CD14-positive monocyte (primary cell): ENCODE measurements at regions not wholly inside any gene's neighbourhood (a gene's known extent, or its start where the extent isn't known, plus 50 kb on each side); places are given as distances from the start of the nearest gene placed in this dataset.

ENCODE experiments used
- DNase-seq, 3 donors: peaks; one replicate each; pipeline ENCODE4 v3.0.0-alpha.2; 2011 to 2022
- H2AFZ ChIP-seq: 2 replicates; pipeline ENCODE4 v1.6.0; 2012; ENCODE audit warnings: mild to moderate bottlenecking, low read depth, low read length, inconsistent platforms; ENCODE audit not compliant: insufficient read depth, poor library complexity, severe bottlenecking
- H3K27ac ChIP-seq, 2 donors: 1 replicate in 1 of 2; 2 replicates in 1 of 2; pipeline ENCODE4 v1.5.1; 2012 to 2013; ENCODE audit warnings: low read length in 2 of 2, control low read depth in 1 of 2, inconsistent platforms in 1 of 2, low read depth in 1 of 2, mild to moderate bottlenecking in 1 of 2
- H3K27me3 ChIP-seq, 2 donors: one replicate each; pipeline versions ENCODE4 v1.6.0 to v1.6.1; 2011 to 2013; ENCODE audit warnings: low read length in 2 of 2; ENCODE audit not compliant: control insufficient read depth in 2 of 2, insufficient read depth in 2 of 2
- H3K36me3 ChIP-seq, 2 donors: replicated peaks in 1 of 2; 1 replicate in 1 of 2; 2 replicates in 1 of 2; pipeline versions ENCODE4 v1.5.1 to v1.6.1; 2012 to 2013; ENCODE audit warnings: low read length in 2 of 2, control low read depth in 1 of 2, inconsistent platforms in 1 of 2, mild to moderate bottlenecking in 1 of 2; ENCODE audit not compliant: insufficient read depth in 2 of 2, control insufficient read depth in 1 of 2
- H3K4me1 ChIP-seq, 2 donors: 1 replicate in 1 of 2; 2 replicates in 1 of 2; pipeline versions ENCODE4 v1.5.1 to v1.6.1; 2012 to 2013; ENCODE audit warnings: low read length in 2 of 2, control low read depth in 1 of 2, inconsistent platforms in 1 of 2, mild to moderate bottlenecking in 1 of 2, moderate library complexity in 1 of 2; ENCODE audit not compliant: insufficient read depth in 2 of 2, control insufficient read depth in 1 of 2
- H3K4me2 ChIP-seq: replicated peaks from 2 replicates; pipeline ENCODE3; 2012; ENCODE audit warnings: low read length, moderate library complexity, mild to moderate bottlenecking; ENCODE audit not compliant: poor library complexity, severe bottlenecking; ENCODE audit errors: extremely low read depth
- H3K4me3 ChIP-seq, 3 experiments: fragments of 200-600 bp in 1 of 3; sonication (generic) in 1 of 3; replicated peaks in 1 of 3; 1 replicate in 2 of 3; 2 replicates in 1 of 3; pipeline ENCODE4 v1.5.1; 2011 to 2013; ENCODE audit warnings: low read length in 3 of 3, mild to moderate bottlenecking in 3 of 3, control low read depth in 2 of 3, low read depth in 2 of 3, inconsistent platforms in 1 of 3, moderate library complexity in 1 of 3
- H3K79me2 ChIP-seq: 2 replicates; pipeline ENCODE4 v1.6.0; 2012; ENCODE audit warnings: mild to moderate bottlenecking, control low read depth, inconsistent platforms, low read length, moderate library complexity; ENCODE audit not compliant: insufficient read depth
- H3K9ac ChIP-seq: 2 replicates; pipeline ENCODE4 v1.6.0; 2017; ENCODE audit warnings: low read length, mild to moderate bottlenecking; ENCODE audit not compliant: insufficient read depth, poor library complexity, severe bottlenecking
- H3K9me3 ChIP-seq, 2 donors: replicated peaks in 1 of 2; 1 replicate in 1 of 2; 2 replicates in 1 of 2; pipeline versions ENCODE4 v1.5.1 to v1.6.1; 2012 to 2013; ENCODE audit warnings: low read length in 2 of 2, control low read depth in 1 of 2; ENCODE audit not compliant: control insufficient read depth in 1 of 2, insufficient read depth in 1 of 2
- H4K20me1 ChIP-seq: 2 replicates; pipeline ENCODE4 v1.6.0; 2012; ENCODE audit warnings: mild to moderate bottlenecking, low read length, control low read depth, moderate library complexity; ENCODE audit not compliant: insufficient read depth
- H3K27ac Mint-ChIP-seq, 7 donors: one replicate each; pipeline ENCODE4 v1.8.0; 2020; ENCODE audit warnings: mild to moderate bottlenecking in 7 of 7, mixed read lengths in 7 of 7, moderate library complexity in 6 of 7, inconsistent platforms in 2 of 7
- H3K27me3 Mint-ChIP-seq, 3 donors: one replicate each; pipeline ENCODE4 v1.8.0; 2021 to 2022; ENCODE audit warnings: low read depth in 3 of 3, mild to moderate bottlenecking in 3 of 3, mixed read lengths in 3 of 3, moderate library complexity in 3 of 3, inconsistent platforms in 1 of 3
- H3K36me3 Mint-ChIP-seq, 2 donors: one replicate each; pipeline ENCODE4 v1.8.0; 2020; ENCODE audit warnings: mixed read lengths in 2 of 2, inconsistent platforms in 1 of 2, mild to moderate bottlenecking in 1 of 2
- H3K4me1 Mint-ChIP-seq: one replicate; pipeline ENCODE4 v1.8.0; 2020; ENCODE audit warnings: mild to moderate bottlenecking, mixed read lengths
- H3K4me3 Mint-ChIP-seq, 2 donors: one replicate each; pipeline ENCODE4 v1.8.0; 2020; ENCODE audit warnings: mild to moderate bottlenecking in 2 of 2, mixed read lengths in 2 of 2, moderate library complexity in 1 of 2
- H3K9me3 Mint-ChIP-seq, 7 donors: one replicate each; pipeline ENCODE4 v1.8.0; 2020 to 2022; ENCODE audit warnings: mixed read lengths in 7 of 7, mild to moderate bottlenecking in 6 of 7, moderate library complexity in 6 of 7, inconsistent platforms in 2 of 7
- WGBS: methylation state at CpG from one replicate; pipeline ENCODE4 v1.1.5; 2013; ENCODE audit warnings: missing lambda C conversion rate; ENCODE audit not compliant: insufficient coverage; 5-methylcytosine and 5-hydroxymethylcytosine counted together
- intact Hi-C, 2 donors: fragments of 100-400 bp; cut with micrococcal nuclease; formaldehyde crosslinking; loops; one replicate each; pipeline versions ENCODE4 v1.15.0 to v1.15.1; 2023
- TF ChIP-seq, protein P1 (sequence below): fragments of 200-600 bp; IDR thresholded peaks from one replicate; pipeline ENCODE4 v1.8.0; 2022; ENCODE audit warnings: antibody characterized with exemption, mild to moderate bottlenecking

DNA sequence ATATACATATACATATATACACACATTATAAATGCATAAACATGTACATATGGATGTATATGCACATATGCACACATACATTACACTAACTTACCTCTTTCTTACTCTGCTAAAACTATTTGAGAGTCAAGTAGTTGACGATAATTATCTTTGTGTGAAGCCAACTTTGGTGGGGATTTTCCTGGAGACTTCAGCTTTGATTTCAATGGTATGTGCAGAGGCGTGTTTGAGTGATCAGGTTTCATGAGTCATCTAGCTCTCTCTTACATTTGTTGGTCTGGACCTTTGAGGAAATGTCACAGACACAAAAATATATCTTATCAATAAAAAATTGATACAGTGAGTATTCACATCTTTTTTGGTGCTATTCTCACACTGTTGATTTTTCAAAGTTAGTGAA lies 769.1 kb upstream of the LUZP2 start:
- DNase-seq = no peak
- H3K27ac ChIP-seq = no peak overlapping the region
- H3K4me2 ChIP-seq = no peak overlapping the region
- no peaks in the 10 kb centered on the region for H3K36me3 ChIP-seq
- intact Hi-C loops = no loop called here
- no CpG with 5 or more reads among the region's 2 CpGs for WGBS
- H3K9me3 Mint-ChIP-seq = peaks cover 0 to 22% (median 9%) of the 10 kb centered on the region in 7 donors
- H3K79me2 ChIP-seq = no peaks in the 10 kb centered on the region
- no peaks in the 10 kb centered on the region for H3K27me3 ChIP-seq
- no peaks in the 10 kb centered on the region for H4K20me1 ChIP-seq
- no peaks in the 10 kb centered on the region for H3K27me3 Mint-ChIP-seq
- H3K4me3 ChIP-seq = no peak overlapping the region
- peaks cover 24 to 26% of the 10 kb centered on the region in 2 donors for H3K9me3 ChIP-seq
- H2AFZ ChIP-seq = no peak overlapping the region
- TF ChIP-seq, protein P1, sequence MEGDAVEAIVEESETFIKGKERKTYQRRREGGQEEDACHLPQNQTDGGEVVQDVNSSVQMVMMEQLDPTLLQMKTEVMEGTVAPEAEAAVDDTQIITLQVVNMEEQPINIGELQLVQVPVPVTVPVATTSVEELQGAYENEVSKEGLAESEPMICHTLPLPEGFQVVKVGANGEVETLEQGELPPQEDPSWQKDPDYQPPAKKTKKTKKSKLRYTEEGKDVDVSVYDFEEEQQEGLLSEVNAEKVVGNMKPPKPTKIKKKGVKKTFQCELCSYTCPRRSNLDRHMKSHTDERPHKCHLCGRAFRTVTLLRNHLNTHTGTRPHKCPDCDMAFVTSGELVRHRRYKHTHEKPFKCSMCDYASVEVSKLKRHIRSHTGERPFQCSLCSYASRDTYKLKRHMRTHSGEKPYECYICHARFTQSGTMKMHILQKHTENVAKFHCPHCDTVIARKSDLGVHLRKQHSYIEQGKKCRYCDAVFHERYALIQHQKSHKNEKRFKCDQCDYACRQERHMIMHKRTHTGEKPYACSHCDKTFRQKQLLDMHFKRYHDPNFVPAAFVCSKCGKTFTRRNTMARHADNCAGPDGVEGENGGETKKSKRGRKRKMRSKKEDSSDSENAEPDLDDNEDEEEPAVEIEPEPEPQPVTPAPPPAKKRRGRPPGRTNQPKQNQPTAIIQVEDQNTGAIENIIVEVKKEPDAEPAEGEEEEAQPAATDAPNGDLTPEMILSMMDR = no peak
- H3K9ac ChIP-seq = no peak overlapping the region
- H3K4me3 Mint-ChIP-seq = no peak overlapping the region
- no peaks in the 10 kb centered on the region for H3K4me1 Mint-ChIP-seq
- no peak overlapping the region for H3K27ac Mint-ChIP-seq
- no peaks in the 10 kb centered on the region for H3K4me1 ChIP-seq
- H3K36me3 Mint-ChIP-seq = no peaks in the 10 kb centered on the region

DNA sequence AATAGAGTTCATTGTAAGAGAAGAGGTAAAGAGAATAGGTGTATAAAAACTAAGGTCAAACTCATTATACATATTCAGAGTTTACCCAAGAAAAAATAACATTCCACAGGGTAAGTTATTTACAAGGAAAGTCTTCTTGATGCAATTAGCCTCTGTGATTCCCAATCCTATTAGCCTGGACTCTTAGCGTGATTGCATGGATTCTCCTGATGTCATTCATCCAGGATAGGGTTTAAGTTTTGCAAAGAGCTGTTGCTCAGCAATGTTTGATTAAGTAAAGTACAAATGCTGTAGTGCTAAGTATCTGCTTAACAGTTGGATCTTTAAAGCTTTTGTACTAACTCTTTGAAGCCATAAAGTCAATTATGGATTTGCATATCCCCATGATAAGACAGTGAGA lies 767.8 kb upstream of the LUZP2 start:
- intact Hi-C loops = no loop called here
- TF ChIP-seq, protein P1 = no peak
- no peaks in the 10 kb centered on the region for H4K20me1 ChIP-seq

More for the DNA sequence above, 767.8 kb upstream of the LUZP2 start:
- DNase-seq = no peak
- H2AFZ ChIP-seq = no peak overlapping the region
- Mint-ChIP-seq H3K27me3 (peaks cover 0 to 2% (median 0%) of the 10 kb centered on the region in 3 donors), H3K9me3 (peaks cover 1 to 28% (median 9%) of the 10 kb centered on the region in 7 donors), H3K4me1 (no peaks in the 10 kb centered on the region), H3K27ac (no peak overlapping the region), H3K36me3 (no peaks in the 10 kb centered on the region), H3K4me3 (no peak overlapping the region)
- no peaks in the 10 kb centered on the region for H3K79me2 ChIP-seq
- no peak overlapping the region for H3K27ac ChIP-seq
- no peak overlapping the region for H3K4me2 ChIP-seq
- no peaks in the 10 kb centered on the region for H3K27me3 ChIP-seq
- 89% methylated on average over 1 of the region's 1 CpG for WGBS
- peaks cover 24 to 26% of the 10 kb centered on the region in 2 donors for H3K9me3 ChIP-seq
- H3K9ac ChIP-seq = no peak overlapping the region
- no peaks in the 10 kb centered on the region for H3K36me3 ChIP-seq
- H3K4me3 ChIP-seq = no peak overlapping the region
- H3K4me1 ChIP-seq = no peaks in the 10 kb centered on the region
